KMS-11 (cell line): ENCODE measurements at regions not wholly inside any gene's neighbourhood (a gene's known extent, or its start where the extent isn't known, plus 50 kb on each side); places are given as distances from the start of the nearest gene placed in this dataset.

ENCODE experiments used
- H2AFZ ChIP-seq: fragments of 200-600 bp; sonication (generic); 2 replicates; pipeline ENCODE4 v1.6.1; 2016; ENCODE audit warnings: antibody characterized with exemption, mixed run types, low read depth
- H3K27ac ChIP-seq: fragments of 200-600 bp; sonication (generic); 2 replicates; pipeline ENCODE4 v1.6.1; 2016; ENCODE audit warnings: mild to moderate bottlenecking, mixed run types
- H3K27me3 ChIP-seq: fragments of 200-600 bp; sonication (generic); 2 replicates; pipeline ENCODE4 v1.6.1; 2017; ENCODE audit warnings: mild to moderate bottlenecking, low read depth, mixed run types, moderate library complexity; ENCODE audit not compliant: insufficient read depth
- H3K36me3 ChIP-seq: fragments of 200-600 bp; sonication (generic); 2 replicates; pipeline ENCODE4 v1.6.1; 2017; ENCODE audit warnings: mild to moderate bottlenecking, mixed run types; ENCODE audit not compliant: insufficient read depth
- H3K4me1 ChIP-seq: fragments of 200-600 bp; sonication (generic); 2 replicates; pipeline ENCODE4 v1.6.1; 2016; ENCODE audit warnings: mild to moderate bottlenecking, low read depth, mixed run types; ENCODE audit not compliant: poor library complexity, severe bottlenecking
- H3K4me2 ChIP-seq: fragments of 200-600 bp; sonication (generic); 2 replicates; pipeline ENCODE4 v1.7.0; 2016; ENCODE audit warnings: mild to moderate bottlenecking, mixed run types
- H3K4me3 ChIP-seq: fragments of 200-600 bp; sonication (generic); IDR thresholded peaks from 2 replicates; pipeline ENCODE4 v1.6.1; 2017; ENCODE audit warnings: low read depth, low read length, mixed read lengths; ENCODE audit not compliant: insufficient read depth
- H3K79me2 ChIP-seq: fragments of 200-600 bp; sonication (generic); 2 replicates; pipeline ENCODE4 v1.6.1; 2016; ENCODE audit warnings: low read depth, mixed run types; ENCODE audit not compliant: insufficient read depth
- H3K9ac ChIP-seq: fragments of 200-600 bp; sonication (generic); 2 replicates; pipeline ENCODE4 v1.6.1; 2016; ENCODE audit warnings: mild to moderate bottlenecking, mixed run types
- H4K20me1 ChIP-seq: fragments of 200-600 bp; sonication (generic); 2 replicates; pipeline ENCODE4 v1.6.1; 2016; ENCODE audit warnings: mild to moderate bottlenecking, mixed run types; ENCODE audit not compliant: insufficient read depth
- TF ChIP-seq, protein P1 (sequence below): fragments of 200-600 bp; sonication (generic); conservative IDR thresholded peaks from 2 replicates; pipeline ENCODE4 v1.6.1; 2017; ENCODE audit warnings: low read depth, mild to moderate bottlenecking, antibody characterized with exemption, low read length, moderate library complexity, mixed read lengths

DNA sequence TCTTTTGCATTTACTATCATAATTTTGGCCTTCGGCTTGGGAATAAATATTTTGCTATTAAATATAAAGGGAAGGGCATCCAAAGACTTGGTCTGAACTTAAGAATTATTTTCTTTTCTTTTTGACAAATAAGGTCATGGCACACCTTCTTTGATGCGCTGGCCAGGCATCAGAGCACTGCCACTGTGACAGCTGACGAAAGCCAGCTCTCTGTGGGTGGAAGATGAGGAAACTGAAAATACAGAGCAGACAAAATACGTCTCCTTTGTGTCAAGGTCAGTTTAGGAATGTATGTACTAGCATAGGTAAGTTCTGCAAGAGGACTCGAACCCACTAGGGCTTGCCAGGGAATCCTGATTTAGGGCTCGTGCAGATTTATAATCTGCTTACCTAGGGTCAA is 155.9 kb upstream of the MEIS1 start:
- H3K4me2 ChIP-seq, result no peak overlapping the region
- no peak overlapping the region for H2AFZ ChIP-seq
- H3K4me1 ChIP-seq, result no peaks in the 10 kb centered on the region
- no peaks in the 10 kb centered on the region for H3K79me2 ChIP-seq
- no peaks in the 10 kb centered on the region for H3K27me3 ChIP-seq
- no peaks in the 10 kb centered on the region for H3K36me3 ChIP-seq
- H3K9ac ChIP-seq, result no peak overlapping the region
- H3K27ac ChIP-seq, result no peak overlapping the region
- H3K4me3 ChIP-seq, result no peak overlapping the region
- no peaks in the 10 kb centered on the region for H4K20me1 ChIP-seq
- TF ChIP-seq, protein P1, sequence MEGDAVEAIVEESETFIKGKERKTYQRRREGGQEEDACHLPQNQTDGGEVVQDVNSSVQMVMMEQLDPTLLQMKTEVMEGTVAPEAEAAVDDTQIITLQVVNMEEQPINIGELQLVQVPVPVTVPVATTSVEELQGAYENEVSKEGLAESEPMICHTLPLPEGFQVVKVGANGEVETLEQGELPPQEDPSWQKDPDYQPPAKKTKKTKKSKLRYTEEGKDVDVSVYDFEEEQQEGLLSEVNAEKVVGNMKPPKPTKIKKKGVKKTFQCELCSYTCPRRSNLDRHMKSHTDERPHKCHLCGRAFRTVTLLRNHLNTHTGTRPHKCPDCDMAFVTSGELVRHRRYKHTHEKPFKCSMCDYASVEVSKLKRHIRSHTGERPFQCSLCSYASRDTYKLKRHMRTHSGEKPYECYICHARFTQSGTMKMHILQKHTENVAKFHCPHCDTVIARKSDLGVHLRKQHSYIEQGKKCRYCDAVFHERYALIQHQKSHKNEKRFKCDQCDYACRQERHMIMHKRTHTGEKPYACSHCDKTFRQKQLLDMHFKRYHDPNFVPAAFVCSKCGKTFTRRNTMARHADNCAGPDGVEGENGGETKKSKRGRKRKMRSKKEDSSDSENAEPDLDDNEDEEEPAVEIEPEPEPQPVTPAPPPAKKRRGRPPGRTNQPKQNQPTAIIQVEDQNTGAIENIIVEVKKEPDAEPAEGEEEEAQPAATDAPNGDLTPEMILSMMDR, result no peak

DNA sequence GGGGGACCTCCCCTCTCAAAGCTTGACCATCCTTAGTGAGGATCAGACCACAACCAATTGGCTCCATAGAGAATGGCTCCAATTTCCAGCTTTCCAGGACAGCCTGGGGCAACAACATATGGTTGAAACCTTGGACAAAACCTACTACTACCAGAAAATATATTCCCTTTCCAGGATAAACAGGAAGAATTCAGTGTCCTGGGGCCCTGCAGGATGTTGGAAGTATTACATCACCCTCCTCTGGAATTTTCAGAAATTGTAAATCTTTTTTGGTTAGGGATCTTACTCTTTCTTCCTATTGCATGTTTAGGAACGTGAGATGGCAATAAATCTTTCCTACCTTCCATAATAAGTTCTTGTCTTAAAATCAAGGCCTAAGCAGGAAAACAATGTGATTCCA is 158.9 kb upstream of the MEIS1 start:
- no peaks in the 10 kb centered on the region for H3K79me2 ChIP-seq
- no peaks in the 10 kb centered on the region for H3K36me3 ChIP-seq
- no peak overlapping the region for H2AFZ ChIP-seq
- H3K4me1 ChIP-seq, result no peaks in the 10 kb centered on the region
- H4K20me1 ChIP-seq, result no peaks in the 10 kb centered on the region
- H3K27ac ChIP-seq, result no peak overlapping the region
- H3K27me3 ChIP-seq, result no peaks in the 10 kb centered on the region
- no peak overlapping the region for H3K4me3 ChIP-seq
- no peak overlapping the region for H3K4me2 ChIP-seq
- H3K9ac ChIP-seq, result no peak overlapping the region
- TF ChIP-seq, protein P1, result no peak

DNA sequence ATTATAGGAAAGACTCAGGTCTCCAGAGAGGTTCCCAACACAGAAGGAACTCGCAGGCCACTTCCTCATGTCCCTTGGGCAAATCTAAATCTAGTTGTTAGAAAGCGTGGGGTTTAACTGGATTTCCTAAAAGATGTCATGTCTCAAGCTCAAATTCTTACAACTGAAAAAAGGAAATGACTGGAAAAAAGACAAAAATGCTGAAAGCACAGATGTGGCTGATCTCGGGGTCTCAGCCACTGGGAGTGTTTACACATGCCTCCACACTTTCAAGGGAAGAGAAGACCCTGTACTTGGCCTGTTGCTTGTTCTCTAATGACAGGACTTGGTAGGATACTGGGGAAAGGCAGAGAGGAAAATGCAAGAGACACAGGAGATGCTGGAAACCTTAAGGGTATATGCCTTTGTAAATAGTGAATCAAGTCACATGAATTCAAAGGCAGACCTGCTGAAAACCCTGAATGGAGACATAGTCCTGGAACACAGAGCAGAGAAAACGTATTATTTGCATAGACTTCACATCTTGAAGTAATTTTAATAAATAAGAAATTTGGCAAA is 160.9 kb upstream of the MEIS1 start:
- H2AFZ ChIP-seq, result no peak overlapping the region

DNA sequence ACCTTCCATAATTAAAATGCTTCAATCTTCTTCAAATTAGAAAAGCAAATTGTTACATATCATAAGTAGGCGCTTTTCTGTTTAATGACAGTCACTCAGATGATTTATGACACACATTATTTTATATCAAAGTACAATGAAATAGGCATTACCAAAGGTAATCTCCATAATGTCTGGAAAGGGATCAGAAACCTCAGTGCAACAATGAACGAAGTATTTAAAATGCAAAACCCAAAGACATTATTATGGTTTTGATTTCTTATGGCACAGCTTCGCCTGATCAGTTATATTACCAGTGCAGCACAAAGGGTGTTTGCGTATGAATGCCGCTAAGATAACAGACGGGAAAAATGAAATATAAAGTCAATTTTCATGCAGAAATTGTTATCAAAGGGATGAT is 162.2 kb upstream of the MEIS1 start:
- H4K20me1 ChIP-seq, result no peaks in the 10 kb centered on the region
- H3K27ac ChIP-seq, result no peak overlapping the region
- TF ChIP-seq, protein P1, result no peak
- no peaks in the 10 kb centered on the region for H3K4me1 ChIP-seq
- H3K36me3 ChIP-seq, result no peaks in the 10 kb centered on the region
- H3K9ac ChIP-seq, result no peak overlapping the region
- H3K4me3 ChIP-seq, result no peak overlapping the region
- no peaks in the 10 kb centered on the region for H3K79me2 ChIP-seq
- H3K27me3 ChIP-seq, result no peaks in the 10 kb centered on the region
- H3K4me2 ChIP-seq, result no peak overlapping the region
- no peak overlapping the region for H2AFZ ChIP-seq

More for the DNA sequence above, 160.9 kb upstream of the MEIS1 start:
- Histone ChIP-seq H3K4me1 (no peaks in the 10 kb centered on the region), H3K36me3 (no peaks in the 10 kb centered on the region), H3K9ac (no peak overlapping the region), H3K4me2 (no peak overlapping the region), H3K4me3 (no peak overlapping the region), H3K79me2 (no peaks in the 10 kb centered on the region), H4K20me1 (no peaks in the 10 kb centered on the region), H3K27ac (no peak overlapping the region), H3K27me3 (no peaks in the 10 kb centered on the region)
- TF ChIP-seq, protein P1, result no peak
